NCI-H774 (cell line): ENCODE measurements at regions not wholly inside any gene's neighbourhood (a gene's known extent, or its start where the extent isn't known, plus 50 kb on each side); places are given as distances from the start of the nearest gene placed in this dataset.
"Not testable (repeated sequence)": the region's sequence is repeated elsewhere in the genome, so short reads cannot be mapped to it uniquely, and the experiment has no call there.

Experiments
- DNase-seq: peaks from one replicate; lab custom pipeline; 2025; lab: John Stamatoyannopoulos, UW

- no peak for DNase-seq
Observed at GRCh38 chr2:238599549-238600505, 173.1 kb downstream of the ASB1 start.

GRCh38 chr2:238600506-238601432, 174.0 kb downstream of the ASB1 start:
- DNase-seq = no peak

DNA sequence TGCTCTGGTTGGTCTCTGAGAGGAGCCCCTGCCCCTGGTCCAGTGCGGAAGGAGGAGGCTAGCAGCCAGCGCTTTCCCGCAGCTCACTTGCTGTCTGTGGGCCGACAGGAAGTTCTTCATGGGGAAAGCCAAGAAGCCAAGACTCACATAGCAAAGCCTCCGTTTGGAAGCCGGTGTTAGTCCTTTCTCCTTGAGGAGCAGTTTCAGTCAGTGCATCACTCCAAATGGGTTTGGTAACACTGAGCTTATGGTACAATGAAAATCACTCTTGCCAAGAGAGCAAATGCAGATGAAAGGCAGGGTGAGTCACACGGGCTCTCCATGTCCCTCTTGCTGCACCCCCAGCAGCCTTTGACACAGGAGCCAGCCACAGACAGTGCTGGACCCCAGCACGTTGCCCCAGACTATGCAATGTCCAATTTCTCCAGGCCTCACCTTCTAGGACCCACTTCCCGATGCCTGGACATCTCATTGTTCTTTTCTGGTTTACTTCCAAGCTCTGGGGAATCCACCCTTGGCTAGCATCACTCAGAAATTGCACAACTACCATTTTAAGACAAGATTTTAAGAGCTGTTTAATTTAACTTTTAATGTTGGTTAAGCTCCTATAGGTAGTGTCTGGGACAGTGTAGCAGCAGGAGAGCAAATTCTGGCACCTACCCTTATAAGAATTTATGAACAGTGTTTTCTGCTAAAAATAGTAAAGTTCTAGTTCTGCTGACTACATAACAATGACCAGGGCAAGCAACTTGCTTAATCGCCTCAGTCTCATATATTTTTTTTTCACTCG, 174.9 kb downstream of the ASB1 start:
- no peak for DNase-seq

GRCh38 chr2:238602223-238602960, 175.7 kb downstream of the ASB1 start:
- DNase-seq = no peak

DNA sequence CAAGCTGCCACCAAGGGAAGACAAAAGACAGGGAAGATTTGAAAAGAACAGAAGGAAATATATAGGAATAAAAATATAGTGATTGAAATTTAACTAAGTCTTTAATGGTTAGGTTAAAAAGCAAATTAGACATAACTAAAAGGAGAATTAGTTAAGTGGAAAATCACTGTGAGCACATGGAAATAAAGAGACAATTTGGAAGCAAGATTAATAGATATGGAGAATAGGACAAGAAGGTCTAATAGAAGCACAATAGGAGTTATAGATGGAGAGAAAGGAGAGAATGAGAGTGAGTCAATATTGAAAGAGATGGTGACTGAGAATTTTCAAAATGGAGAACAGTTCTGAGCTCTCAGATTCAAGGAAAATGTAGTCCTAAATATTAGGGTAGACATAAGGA, 176.9 kb downstream of the ASB1 start:
- no peak for DNase-seq

- DNase-seq = no peak
Observed at GRCh38 chr2:238606311-238606710, 179.6 kb downstream of the ASB1 start.

DNA sequence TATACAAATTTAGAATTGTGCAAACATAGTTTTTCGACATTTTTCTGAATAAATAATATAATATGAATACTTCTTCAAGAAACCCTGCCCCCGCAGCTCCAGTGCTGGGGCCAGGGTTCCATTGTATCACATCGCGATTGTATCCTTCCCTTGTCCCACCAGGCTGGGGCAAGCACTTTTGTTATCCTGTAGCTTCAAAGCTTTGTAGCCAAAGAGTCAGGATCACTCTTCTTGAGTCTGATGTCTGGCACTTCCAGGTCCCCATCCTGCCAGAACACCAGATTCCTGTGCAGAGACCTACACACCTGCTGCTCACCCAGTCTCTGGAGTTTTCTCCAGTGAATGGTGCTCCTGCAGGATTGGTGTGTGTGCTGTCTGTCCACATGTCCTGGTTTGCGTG, 186.9 kb downstream of the ASB1 start:
- DNase-seq = no peak

DNA sequence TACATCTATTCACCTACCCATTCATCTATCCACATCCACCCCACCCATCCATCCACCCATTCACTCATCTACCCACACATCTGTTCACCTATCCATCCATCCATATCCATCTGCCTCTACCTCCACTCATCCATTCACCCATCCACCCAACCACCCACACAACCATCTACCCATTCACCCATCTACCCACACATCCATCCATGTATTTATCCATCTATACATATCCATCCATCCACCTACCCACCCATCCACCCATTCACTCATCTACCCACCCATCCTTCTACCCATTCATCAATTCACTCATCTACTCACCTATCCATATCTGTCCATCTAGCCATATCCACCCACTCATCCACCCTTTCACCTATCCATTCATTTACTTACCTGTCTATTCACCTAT, 187.6 kb downstream of the ASB1 start:
- DNase-seq = no peak

GRCh38 chr2:238615187-238615586, 188.5 kb downstream of the ASB1 start:
- DNase-seq = no peak

- DNase-seq = no peak
Observed at GRCh38 chr2:238616681-238617080, 190.0 kb downstream of the ASB1 start.

GRCh38 chr2:238618494-238619283, 192.0 kb downstream of the ASB1 start:
- not testable (repeated sequence) for DNase-seq

DNA sequence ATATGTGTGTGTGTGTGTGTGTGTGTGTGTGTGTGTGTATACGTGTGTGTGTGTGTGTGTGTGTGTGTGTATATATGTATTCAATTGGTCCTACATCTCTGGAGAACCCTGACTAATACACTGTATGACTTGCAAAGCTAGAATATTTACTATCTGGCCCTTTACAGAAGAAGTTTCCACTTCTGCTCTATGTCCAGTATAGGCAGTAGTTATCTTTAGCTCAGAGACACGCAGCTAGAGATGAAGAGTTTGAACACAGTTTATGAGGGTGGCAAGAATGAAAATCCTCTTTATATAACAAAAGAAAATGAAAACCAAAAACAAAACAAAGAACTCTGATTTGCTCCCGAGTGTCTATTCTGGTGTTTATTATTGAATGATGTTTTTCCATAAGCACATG, 201.2 kb downstream of the ASB1 start:
- no peak for DNase-seq

GRCh38 chr2:238629064-238629463, 202.3 kb downstream of the ASB1 start:
- DNase-seq = no peak

DNA sequence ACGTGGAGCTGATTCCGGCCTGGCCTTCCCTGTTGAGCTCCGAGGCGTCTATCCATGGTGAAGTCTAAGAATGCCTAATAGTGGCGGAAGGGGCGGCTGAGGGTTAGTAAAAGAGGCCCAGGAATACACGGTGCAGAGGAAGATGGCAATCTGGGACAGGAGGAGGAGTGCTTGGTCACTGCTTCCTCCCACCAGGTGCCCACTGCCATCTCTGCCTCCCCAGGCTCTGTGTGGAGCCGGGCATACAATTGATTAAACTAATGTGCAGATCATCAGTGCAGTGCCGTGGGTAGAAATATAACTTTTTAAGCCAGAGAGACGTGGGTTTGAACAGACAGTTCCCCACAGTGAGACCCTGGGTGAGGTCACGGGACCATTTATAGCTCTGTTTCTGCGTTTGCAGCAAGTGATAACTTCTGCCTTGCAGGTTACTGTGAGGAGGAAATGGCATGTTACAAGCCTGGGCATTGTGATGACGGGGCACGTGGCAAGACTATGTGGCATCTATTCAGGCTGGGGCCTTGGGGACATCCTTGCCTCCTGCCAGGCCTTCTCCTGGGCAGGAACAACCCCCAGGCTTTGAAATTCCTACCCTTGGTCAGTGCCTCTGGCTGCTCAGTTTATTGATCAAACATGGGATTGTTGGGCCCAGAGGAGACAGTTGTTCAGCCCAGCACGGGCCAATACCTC, 204.9 kb downstream of the ASB1 start:
- DNase-seq = no peak

DNA sequence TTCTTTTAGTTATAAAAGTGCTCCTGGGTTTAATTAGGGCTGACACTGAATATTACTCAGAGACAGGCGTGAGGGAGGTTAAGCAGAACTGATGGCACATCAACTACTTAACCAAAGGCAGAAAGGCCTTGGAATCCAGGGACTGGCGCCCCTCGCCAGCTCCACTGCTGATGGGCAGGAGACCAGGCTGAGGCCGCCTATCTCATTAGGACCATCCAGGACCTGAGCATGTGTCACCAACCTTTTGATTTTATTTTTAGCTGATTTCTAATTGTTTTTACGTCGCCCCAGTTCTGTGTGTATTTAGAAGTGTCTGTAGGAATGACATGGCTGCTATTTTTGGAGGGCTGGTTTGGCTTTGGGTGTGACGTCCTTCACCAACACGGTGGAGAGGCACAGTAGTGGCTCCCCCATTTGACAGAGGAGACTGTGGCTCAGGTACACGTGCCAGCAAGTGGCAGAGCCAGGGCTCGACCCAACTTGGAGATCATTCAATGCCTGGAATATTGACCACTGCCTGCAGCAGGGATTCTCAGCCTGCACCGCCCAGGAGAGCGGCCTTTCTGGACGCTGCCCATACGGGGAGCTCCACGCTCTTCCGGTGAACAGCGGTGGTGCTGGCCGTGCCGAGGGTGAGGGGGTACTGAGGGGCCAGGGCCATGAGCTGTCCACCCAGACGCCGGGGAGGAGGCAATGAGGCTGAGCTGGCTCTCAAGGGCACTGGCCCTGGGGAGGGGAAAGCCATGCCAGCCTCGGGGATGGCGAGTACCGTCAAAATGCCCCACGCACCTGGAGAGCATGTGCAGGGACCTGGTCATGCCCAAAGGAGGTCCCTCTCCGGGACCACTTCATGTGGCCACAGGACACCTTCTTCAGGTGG, 205.7 kb downstream of the ASB1 start:
- DNase-seq = no peak

GRCh38 chr2:238633426-238634328, 206.9 kb downstream of the ASB1 start:
- no peak for DNase-seq

DNA sequence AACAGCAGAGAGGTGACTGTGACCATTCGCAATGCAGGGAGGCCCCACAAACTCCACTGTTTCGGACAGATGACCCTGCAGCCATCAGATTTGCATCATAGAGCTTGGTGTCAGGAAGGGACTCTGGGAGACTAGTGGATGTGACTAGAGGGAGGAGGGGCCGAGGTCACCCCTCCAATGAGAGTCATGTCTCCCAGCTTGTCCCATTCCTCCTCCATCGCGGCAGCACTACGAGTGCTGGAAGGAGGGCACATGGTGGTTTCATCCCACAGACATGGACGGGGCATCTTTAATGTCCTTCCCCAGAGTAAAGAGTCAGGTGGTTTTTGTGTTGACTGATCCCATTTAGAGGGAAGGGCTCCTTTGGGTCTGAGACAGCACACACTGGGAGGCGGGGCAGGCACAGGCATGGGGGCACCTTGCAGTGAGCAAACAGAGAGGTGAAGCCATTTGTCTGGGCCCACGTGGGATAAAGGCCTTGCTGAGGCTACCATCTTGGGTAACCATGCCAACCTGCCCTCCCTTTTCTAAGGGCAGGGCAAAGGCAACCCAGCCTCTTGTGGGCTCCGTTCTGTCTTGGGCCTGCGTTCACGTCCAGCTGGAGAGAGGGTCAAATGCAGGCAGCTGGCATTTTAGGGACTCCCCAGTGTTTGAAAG, 208.1 kb downstream of the ASB1 start:
- DNase-seq = no peak
